Middle frontal gyrus (tissue), 1 donor: ENCODE measurements at regions not wholly inside any gene's neighbourhood (a gene's known extent, or its start where the extent isn't known, plus 50 kb on each side); places are given as distances from the start of the nearest gene placed in this dataset.

ENCODE experiments used
- DNase-seq: peaks from one replicate; pipeline ENCODE4 v3.0.0-alpha.2; 2015; ENCODE audit warnings: low spot score; ENCODE audit errors: extremely low spot score

- DNase-seq = no peak
Observed at GRCh38 chr2:138433995-138434951, 67.3 kb upstream of the SPOPL start.

- DNase-seq = no peak
Observed at GRCh38 chr2:138435701-138436100, 65.9 kb upstream of the SPOPL start.

- DNase-seq = no peak
Observed at GRCh38 chr2:138439733-138440132, 61.8 kb upstream of the SPOPL start.

GRCh38 chr2:138440759-138441158 lies 60.8 kb upstream of the SPOPL start:
- DNase-seq = no peak

GRCh38 chr2:138441916-138442315 lies 59.7 kb upstream of the SPOPL start:
- no peak for DNase-seq

- DNase-seq = no peak
Observed at GRCh38 chr2:138444411-138444810, 57.2 kb upstream of the SPOPL start.

GRCh38 chr2:138445227-138445626 lies 56.3 kb upstream of the SPOPL start:
- no peak for DNase-seq

GRCh38 chr2:138446043-138446442 lies 55.5 kb upstream of the SPOPL start:
- no peak for DNase-seq

- DNase-seq = no peak
Observed at GRCh38 chr2:138447889-138448570, 53.5 kb upstream of the SPOPL start.
